Bronchial epithelial cell (primary cell): ENCODE measurements at regions not wholly inside any gene's neighbourhood (a gene's known extent, or its start where the extent isn't known, plus 50 kb on each side); places are given as distances from the start of the nearest gene placed in this dataset.
"Not testable (repeated sequence)": the region's sequence is repeated elsewhere in the genome, so short reads cannot be mapped to it uniquely, and the experiment has no call there.

Experiments used
- DNase-seq: peaks from one replicate; pipeline ENCODE4 v3.0.0-alpha.2; 2010; ENCODE audit warnings: low read depth
- FAIRE-seq: peaks from 2 replicates; lab custom pipeline; 2011; peaks lifted over from hg19 to GRCh38; lab: Jason Lieb, UNC
- H3K27me3 ChIP-seq: 2 replicates; pipeline ENCODE4 v1.5.1; 2011; ENCODE audit warnings: low read length; ENCODE audit not compliant: control insufficient read depth, insufficient read depth
- H3K36me3 ChIP-seq: 2 replicates; pipeline ENCODE4 v1.5.1; 2011; ENCODE audit warnings: low read length; ENCODE audit not compliant: control insufficient read depth, insufficient read depth
- H3K4me3 ChIP-seq: 2 replicates; pipeline ENCODE4 v1.5.1; 2011; ENCODE audit warnings: mild to moderate bottlenecking, low read depth, low read length, control low read depth
- CTCF ChIP-seq: IDR thresholded peaks from 2 replicates; pipeline ENCODE4 v1.5.1; 2011; ENCODE audit warnings: mild to moderate bottlenecking, moderate library complexity, low read length, control low read depth, inconsistent platforms; ENCODE audit not compliant: insufficient read depth, severe bottlenecking

GRCh38 chr4:135497563-135498152 lies 1296.1 kb upstream of the PABPC4L start:
- no peak for TF ChIP-seq CTCF
- no peak for FAIRE-seq
- H3K27me3 ChIP-seq: no peaks in the 10 kb centered on the region
- no peak overlapping the region for H3K4me3 ChIP-seq
- no peaks in the 10 kb centered on the region for H3K36me3 ChIP-seq
- DNase-seq: peak; percentile 40

DNA sequence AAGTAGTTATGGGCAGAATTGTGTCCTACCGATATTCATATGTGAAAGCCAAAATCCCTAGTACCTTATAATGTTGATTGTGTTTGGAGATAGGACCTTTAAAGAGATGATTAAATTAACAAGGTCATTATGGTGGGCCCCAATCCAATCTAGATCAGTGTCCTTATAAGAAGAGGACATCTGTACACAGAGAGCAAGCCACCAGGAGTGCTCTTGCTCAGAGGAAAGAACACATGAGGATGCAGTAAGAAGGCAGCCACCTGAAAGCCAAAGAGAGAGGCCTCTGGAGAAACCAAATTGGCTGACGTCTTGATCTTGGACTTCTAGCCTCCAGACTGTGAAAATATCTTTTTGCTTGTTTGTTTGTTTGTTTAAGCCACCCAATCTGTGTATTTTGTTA lies 1290.8 kb upstream of the PABPC4L start:
- Histone ChIP-seq H3K4me3 (no peak overlapping the region), H3K36me3 (no peaks in the 10 kb centered on the region), H3K27me3 (no peaks in the 10 kb centered on the region)
- DNase-seq: no peak
- TF ChIP-seq CTCF: no peak
- no peak for FAIRE-seq

- no peaks in the 10 kb centered on the region for H3K27me3 ChIP-seq
- FAIRE-seq (no peak), DNase-seq (no peak)
- no peak for TF ChIP-seq CTCF
- no peak overlapping the region for H3K4me3 ChIP-seq
- H3K36me3 ChIP-seq: no peaks in the 10 kb centered on the region
Measured at GRCh38 chr4:135485371-135485770, 1283.8 kb upstream of the PABPC4L start.

GRCh38 chr4:135476272-135476671 lies 1274.7 kb upstream of the PABPC4L start:
- no peak for FAIRE-seq

GRCh38 chr4:135464311-135464710 lies 1262.7 kb upstream of the PABPC4L start:
- no peaks in the 10 kb centered on the region for H3K36me3 ChIP-seq
- no peak overlapping the region for H3K4me3 ChIP-seq
- no peaks in the 10 kb centered on the region for H3K27me3 ChIP-seq
- no peak for TF ChIP-seq CTCF
- FAIRE-seq (no peak), DNase-seq (no peak)

More at GRCh38 chr4:135476272-135476671, 1274.7 kb upstream of the PABPC4L start:
- no peak for DNase-seq
- no peak for TF ChIP-seq CTCF
- H3K27me3 ChIP-seq: no peaks in the 10 kb centered on the region
- H3K4me3 ChIP-seq: no peak overlapping the region
- no peaks in the 10 kb centered on the region for H3K36me3 ChIP-seq

GRCh38 chr4:135447598-135447997 lies 1246.0 kb upstream of the PABPC4L start:
- H3K27me3 ChIP-seq, FAIRE-seq, DNase-seq, H3K4me3 ChIP-seq, H3K36me3 ChIP-seq: not testable (repeated sequence)
